ENCODE measurements at regions not wholly inside any gene's neighbourhood (a gene's known extent, or its start where the extent isn't known, plus 50 kb on each side); places are given as distances from the start of the nearest gene placed in this dataset.

DNA sequence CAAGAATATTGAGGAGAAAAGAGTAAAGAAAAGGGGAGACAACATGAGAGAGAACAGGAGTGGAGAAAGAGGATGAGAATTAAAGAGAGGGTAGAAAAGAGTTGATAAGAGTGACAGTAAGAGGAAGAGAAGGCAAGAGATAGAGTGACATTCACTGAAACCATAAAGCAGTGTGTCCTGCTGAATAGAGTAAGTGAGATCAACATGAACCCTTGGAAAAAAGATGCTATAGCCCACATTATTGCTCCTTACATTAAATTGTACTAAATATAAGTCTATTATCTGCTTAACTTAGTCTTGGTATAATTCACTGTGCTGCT, 489.5 kb downstream of the SHISA9 start:
- intact Hi-C loops (cut with DNase I): no loop called here
- H3K27ac ChIP-seq: no peak overlapping the region
- H3K4me3 ChIP-seq: no peak overlapping the region
- peaks cover 0 to 29% (median 10%) of the 10 kb centered on the region in 11 donors for H3K9me3 ChIP-seq
- DNase-seq (no peak), ATAC-seq (no peak)
- H3K27me3 ChIP-seq: peaks cover 0 to 5% (median 0%) of the 10 kb centered on the region in 7 donors
- H3K36me3 ChIP-seq: no peaks in the 10 kb centered on the region
- no peaks in the 10 kb centered on the region for H3K4me1 ChIP-seq
- no peak for TF ChIP-seq CTCF (IDR thresholded peaks at IDR 0.05)

GRCh38 chr16:13391337-13391736, 489.9 kb downstream of the SHISA9 start:
- no peak for DNase-seq
- no peak overlapping the region for H3K4me3 ChIP-seq
- no peak for TF ChIP-seq CTCF (IDR thresholded peaks at IDR 0.05)
- peaks cover 0 to 5% (median 0%) of the 10 kb centered on the region in 7 donors for H3K27me3 ChIP-seq
- no peak overlapping the region for H3K27ac ChIP-seq
- peaks cover 0 to 25% (median 6%) of the 10 kb centered on the region in 11 donors for H3K9me3 ChIP-seq
- H3K36me3 ChIP-seq: no peaks in the 10 kb centered on the region
- intact Hi-C loops (cut with DNase I): no loop called here
- WGBS, 2 donors: 54 to 57% methylated on average over 3 of the region's 3 CpGs
- no peak for ATAC-seq
- no peaks in the 10 kb centered on the region for H3K4me1 ChIP-seq

DNA sequence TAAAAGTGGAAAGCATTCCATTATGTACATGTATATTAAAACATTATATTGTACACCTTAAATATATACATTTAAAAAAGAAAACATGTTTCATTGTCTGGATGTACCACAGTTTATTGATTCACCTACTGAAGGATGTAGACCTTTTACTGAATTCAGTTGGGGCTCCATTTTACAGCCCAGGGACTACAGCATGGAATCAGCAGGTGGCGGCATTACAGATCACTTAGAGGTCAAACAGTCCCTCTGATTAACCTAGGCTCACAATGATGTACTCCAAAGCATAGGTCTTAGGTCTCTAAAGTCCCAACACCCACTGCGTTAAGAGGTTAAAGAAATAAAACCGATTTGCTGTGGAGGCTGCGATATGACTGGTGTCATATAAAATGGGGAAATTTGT, 490.9 kb downstream of the SHISA9 start:
- intact Hi-C loops (cut with DNase I): no loop called here
- no peak overlapping the region for H3K4me3 ChIP-seq
- WGBS, 2 donors: 86 to 87% methylated on average over 4 of the region's 4 CpGs
- no peak for ATAC-seq
- H3K27ac ChIP-seq: no peak overlapping the region
- H3K9me3 ChIP-seq: peaks cover 0 to 15% (median 0%) of the 10 kb centered on the region in 11 donors
- peaks cover 0 to 5% (median 0%) of the 10 kb centered on the region in 7 donors for H3K27me3 ChIP-seq
- no peaks in the 10 kb centered on the region for H3K36me3 ChIP-seq
- no peaks in the 10 kb centered on the region for H3K4me1 ChIP-seq
- DNase-seq: no peak
- no peak for TF ChIP-seq CTCF (IDR thresholded peaks at IDR 0.05)

DNA sequence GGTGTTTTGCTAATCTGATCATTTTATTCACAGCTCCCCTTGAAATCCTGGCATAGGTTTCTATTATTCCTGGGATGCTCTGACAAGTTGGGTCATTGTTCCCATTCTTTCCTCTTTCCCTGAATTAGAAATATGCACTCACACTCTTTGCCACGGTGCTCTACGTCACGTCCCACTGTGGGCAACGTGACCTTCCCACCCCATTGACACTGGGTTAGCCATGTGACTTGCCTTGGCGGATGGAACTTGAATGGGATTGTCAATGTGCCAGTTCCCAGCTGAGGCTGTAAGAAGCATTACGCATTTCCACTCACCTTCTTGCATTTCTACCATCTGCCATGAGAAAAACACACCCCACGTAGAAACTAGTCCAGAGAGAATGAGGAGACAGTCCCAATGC, 492.4 kb downstream of the SHISA9 start:
- TF ChIP-seq CTCF (IDR thresholded peaks at IDR 0.05): no peak
- peaks cover 0 to 5% (median 0%) of the 10 kb centered on the region in 11 donors for H3K9me3 ChIP-seq
- intact Hi-C loops (cut with DNase I): no loop called here
- H3K27ac ChIP-seq: no peak overlapping the region
- WGBS, 2 donors: 77 to 81% methylated on average over 7 of the region's 7 CpGs
- H3K27me3 ChIP-seq: peaks cover 0 to 5% (median 0%) of the 10 kb centered on the region in 7 donors
- no peaks in the 10 kb centered on the region for H3K4me1 ChIP-seq
- no peaks in the 10 kb centered on the region for H3K36me3 ChIP-seq
- no peak for ATAC-seq
- no peak for DNase-seq
- no peak overlapping the region for H3K4me3 ChIP-seq

GRCh38 chr16:13394488-13394887, 493.1 kb downstream of the SHISA9 start:
- no peaks in the 10 kb centered on the region for H3K9me3 ChIP-seq
- ATAC-seq (no peak), DNase-seq (no peak)
- no peak overlapping the region for H3K4me3 ChIP-seq
- peaks cover 0 to 5% (median 0%) of the 10 kb centered on the region in 7 donors for H3K27me3 ChIP-seq
- intact Hi-C loops (cut with DNase I): no loop called here
- no peaks in the 10 kb centered on the region for H3K4me1 ChIP-seq
- no peaks in the 10 kb centered on the region for H3K36me3 ChIP-seq
- H3K27ac ChIP-seq: no peak overlapping the region
- WGBS, 2 donors: 46 to 50% methylated on average over 5 of the region's 5 CpGs
- no peak for TF ChIP-seq CTCF (IDR thresholded peaks at IDR 0.05)

Measured in heart right ventricle (tissue), 16 donors.